ENCODE measurements at regions not wholly inside any gene's neighbourhood (a gene's known extent, or its start where the extent isn't known, plus 50 kb on each side); places are given as distances from the start of the nearest gene placed in this dataset.

DNA sequence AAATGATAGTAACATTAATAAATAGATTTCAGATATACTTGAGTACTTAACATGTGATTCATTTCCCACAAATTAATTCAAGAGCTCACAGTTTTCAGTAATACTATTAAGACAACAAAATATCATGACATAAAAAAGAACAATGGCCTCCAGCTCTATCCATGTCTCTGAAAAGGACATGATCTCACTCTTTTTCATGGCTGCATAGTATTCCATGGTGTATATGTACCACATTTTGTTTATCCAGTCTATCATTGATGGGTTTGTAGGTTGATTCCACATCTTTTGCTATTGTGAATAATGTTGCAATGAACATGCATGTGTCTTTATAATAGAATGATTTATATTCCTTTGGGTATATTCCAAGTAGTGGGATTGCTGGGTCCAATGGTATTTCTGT, 1012.8 kb upstream of the ALCAM start:
- H3K9me1 ChIP-seq (ENCODE audit: control insufficient read depth, extremely low read depth, insufficient read depth, low read length) = no peaks in the 10 kb centered on the region
- H3K36me3 ChIP-seq (ENCODE audit: control insufficient read depth in 2 of 2, extremely low read depth in 1 of 2, insufficient read depth in 2 of 2, low read length in 2 of 2) = no peaks in the 10 kb centered on the region
- FAIRE-seq (no peak), DNase-seq (ENCODE audit: low read depth, low spot score) (no peak)
- no peaks in the 10 kb centered on the region for H3K79me2 ChIP-seq (ENCODE audit: control insufficient read depth, insufficient read depth, low read length)
- no peaks in the 10 kb centered on the region for H3K27me3 ChIP-seq (ENCODE audit: control insufficient read depth, extremely low read depth, insufficient read depth, low read length)
- no peaks in the 10 kb centered on the region for H3K9me3 ChIP-seq (ENCODE audit: control insufficient read depth, low read depth, low read length)
- no peak overlapping the region for H2AFZ ChIP-seq (ENCODE audit: control insufficient read depth, low read length)
- dilution Hi-C loops (cut with MboI; ENCODE audit: extremely low pct_ligation_motif_present, low sequenced_read_pairs) = no loop called here
- no peak overlapping the region for H3K4me2 ChIP-seq (ENCODE audit: control insufficient read depth, extremely low read depth, insufficient read depth, low read depth, low read length)
- no peak for TF ChIP-seq EZH2 (IDR thresholded peaks at IDR 0.05; ENCODE audit: low read length)
- TF ChIP-seq, protein P1, sequence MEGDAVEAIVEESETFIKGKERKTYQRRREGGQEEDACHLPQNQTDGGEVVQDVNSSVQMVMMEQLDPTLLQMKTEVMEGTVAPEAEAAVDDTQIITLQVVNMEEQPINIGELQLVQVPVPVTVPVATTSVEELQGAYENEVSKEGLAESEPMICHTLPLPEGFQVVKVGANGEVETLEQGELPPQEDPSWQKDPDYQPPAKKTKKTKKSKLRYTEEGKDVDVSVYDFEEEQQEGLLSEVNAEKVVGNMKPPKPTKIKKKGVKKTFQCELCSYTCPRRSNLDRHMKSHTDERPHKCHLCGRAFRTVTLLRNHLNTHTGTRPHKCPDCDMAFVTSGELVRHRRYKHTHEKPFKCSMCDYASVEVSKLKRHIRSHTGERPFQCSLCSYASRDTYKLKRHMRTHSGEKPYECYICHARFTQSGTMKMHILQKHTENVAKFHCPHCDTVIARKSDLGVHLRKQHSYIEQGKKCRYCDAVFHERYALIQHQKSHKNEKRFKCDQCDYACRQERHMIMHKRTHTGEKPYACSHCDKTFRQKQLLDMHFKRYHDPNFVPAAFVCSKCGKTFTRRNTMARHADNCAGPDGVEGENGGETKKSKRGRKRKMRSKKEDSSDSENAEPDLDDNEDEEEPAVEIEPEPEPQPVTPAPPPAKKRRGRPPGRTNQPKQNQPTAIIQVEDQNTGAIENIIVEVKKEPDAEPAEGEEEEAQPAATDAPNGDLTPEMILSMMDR (optimal IDR thresholded peaks at IDR 0.05 in 1 of 3, IDR thresholded peaks at IDR 0.05 in 1 of 3, conservative IDR thresholded peaks at IDR 0.05 in 1 of 3; ENCODE audit: extremely low read depth in 1 of 3, insufficient read depth in 2 of 3, low read length in 3 of 3) = no peak
- H3K9ac ChIP-seq (ENCODE audit: control insufficient read depth, extremely low read depth, insufficient read depth, low read length) = no peak overlapping the region
- no peaks in the 10 kb centered on the region for H3K4me1 ChIP-seq (ENCODE audit: control insufficient read depth, extremely low read depth, insufficient read depth, low read length)
- H4K20me1 ChIP-seq (ENCODE audit: control insufficient read depth, extremely low read depth, insufficient read depth, low read length) = no peaks in the 10 kb centered on the region
- no peak overlapping the region for H3K4me3 ChIP-seq (ENCODE audit: control insufficient read depth in 2 of 3, extremely low read depth in 1 of 3, insufficient read depth in 2 of 3, low read depth in 1 of 3, low read length in 3 of 3)
- H3K27ac ChIP-seq (ENCODE audit: control insufficient read depth, insufficient read depth, low read length) = no peak overlapping the region

DNA sequence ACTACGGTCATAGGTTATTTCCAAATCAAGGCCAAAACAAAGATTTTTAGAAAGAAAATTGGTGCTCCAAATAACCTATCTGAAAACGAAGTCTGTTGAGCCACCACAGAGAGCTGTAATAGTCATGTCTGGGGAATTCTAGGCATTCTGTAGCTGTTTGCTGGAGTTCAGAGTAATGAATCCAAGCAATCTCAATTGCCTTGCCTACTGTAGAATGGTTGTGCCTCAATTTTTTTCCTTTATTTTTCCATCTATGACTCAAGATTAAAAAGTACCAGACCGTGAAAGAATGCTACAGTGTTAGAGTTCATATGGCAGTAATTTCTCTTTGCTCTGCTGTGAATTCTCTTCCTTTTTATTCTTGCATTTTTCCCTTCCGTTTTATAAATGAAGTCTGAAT, 1007.2 kb upstream of the ALCAM start:
- TF ChIP-seq EZH2 (IDR thresholded peaks at IDR 0.05; ENCODE audit: low read length) = no peak
- TF ChIP-seq, protein P1 (optimal IDR thresholded peaks at IDR 0.05 in 1 of 3, IDR thresholded peaks at IDR 0.05 in 1 of 3, conservative IDR thresholded peaks at IDR 0.05 in 1 of 3; ENCODE audit: extremely low read depth in 1 of 3, insufficient read depth in 2 of 3, low read length in 3 of 3) = no peak
- FAIRE-seq = no peak
- Histone ChIP-seq H3K4me3 (ENCODE audit: control insufficient read depth in 2 of 3, extremely low read depth in 1 of 3, insufficient read depth in 2 of 3, low read depth in 1 of 3, low read length in 3 of 3) (no peak overlapping the region), H3K9me3 (ENCODE audit: control insufficient read depth, low read depth, low read length) (no peaks in the 10 kb centered on the region), H2AFZ (ENCODE audit: control insufficient read depth, low read length) (no peak overlapping the region), H3K4me1 (ENCODE audit: control insufficient read depth, extremely low read depth, insufficient read depth, low read length) (no peaks in the 10 kb centered on the region), H3K27ac (ENCODE audit: control insufficient read depth, insufficient read depth, low read length) (no peak overlapping the region), H3K9ac (ENCODE audit: control insufficient read depth, extremely low read depth, insufficient read depth, low read length) (no peak overlapping the region), H3K9me1 (ENCODE audit: control insufficient read depth, extremely low read depth, insufficient read depth, low read length) (no peaks in the 10 kb centered on the region), H3K79me2 (ENCODE audit: control insufficient read depth, insufficient read depth, low read length) (no peaks in the 10 kb centered on the region), H3K4me2 (ENCODE audit: control insufficient read depth, extremely low read depth, insufficient read depth, low read depth, low read length) (no peak overlapping the region), H3K27me3 (ENCODE audit: control insufficient read depth, extremely low read depth, insufficient read depth, low read length) (no peaks in the 10 kb centered on the region), H3K36me3 (ENCODE audit: control insufficient read depth in 2 of 2, extremely low read depth in 1 of 2, insufficient read depth in 2 of 2, low read length in 2 of 2) (no peaks in the 10 kb centered on the region), H4K20me1 (ENCODE audit: control insufficient read depth, extremely low read depth, insufficient read depth, low read length) (no peaks in the 10 kb centered on the region)
- no peak for DNase-seq (ENCODE audit: low read depth, low spot score)
- dilution Hi-C loops (cut with MboI; ENCODE audit: extremely low pct_ligation_motif_present, low sequenced_read_pairs) = no loop called here
